Activated CD4-positive, alpha-beta T cell treated with anti-CD3 and anti-CD28 coated beads, Interleukin-2, amount 50 U/mL, for 4 hours (primary cell): ENCODE measurements at regions not wholly inside any gene's neighbourhood (a gene's known extent, or its start where the extent isn't known, plus 50 kb on each side); places are given as distances from the start of the nearest gene placed in this dataset.

Source experiments
- DNase-seq, 2 experiments: peaks; one replicate each; pipeline ENCODE4 v3.0.0-alpha.2; 2020

- no peak for DNase-seq
Measured at GRCh38 chr20:51121901-51122412, 99.0 kb upstream of the KCNG1 start.

DNA sequence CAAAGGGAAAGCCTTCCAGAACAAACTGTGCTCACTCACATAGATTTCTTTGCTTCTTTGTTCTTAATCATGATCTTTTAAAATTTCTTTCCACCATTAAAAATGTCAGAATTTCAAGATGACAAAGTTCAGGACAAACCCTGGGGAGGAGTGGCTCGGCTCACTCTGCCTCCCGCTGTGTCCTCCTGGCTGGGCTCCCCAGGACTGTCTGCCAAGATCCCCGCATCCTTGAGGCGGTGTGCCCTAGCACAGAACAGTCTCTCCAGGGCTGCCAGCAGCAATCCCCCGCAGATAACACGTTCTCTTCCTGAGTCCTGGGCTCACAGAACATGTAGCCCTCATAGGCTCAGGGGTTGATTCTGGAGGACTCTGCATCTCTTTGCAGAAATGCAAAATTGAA, 98.4 kb upstream of the KCNG1 start:
- DNase-seq = no peak

GRCh38 chr20:51120868-51121267, 98.0 kb upstream of the KCNG1 start:
- DNase-seq = no peak

- no peak for DNase-seq
Measured at GRCh38 chr20:51120438-51120837, 97.5 kb upstream of the KCNG1 start.

DNA sequence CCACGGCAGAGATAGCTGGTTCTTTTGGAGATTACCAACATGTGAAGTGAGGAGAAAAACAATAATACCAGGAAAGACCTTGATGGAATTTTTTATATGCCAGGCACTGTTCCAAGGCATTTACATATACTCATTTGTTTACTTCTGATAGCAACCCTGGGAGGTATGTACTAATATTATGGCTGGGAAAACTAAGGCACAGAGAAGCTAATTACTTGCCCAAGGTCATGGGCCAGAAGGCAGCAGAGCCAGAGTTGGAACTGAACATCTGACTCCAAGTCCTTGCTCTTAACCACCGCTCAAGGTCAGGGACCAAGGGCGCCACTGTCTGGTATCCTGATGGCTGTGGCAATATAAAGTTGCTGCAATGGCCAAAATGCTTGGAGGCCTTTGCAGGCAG, 97.0 kb upstream of the KCNG1 start:
- DNase-seq = no peak

- DNase-seq = no peak
Measured at GRCh38 chr20:51118985-51119527, 96.1 kb upstream of the KCNG1 start.

DNA sequence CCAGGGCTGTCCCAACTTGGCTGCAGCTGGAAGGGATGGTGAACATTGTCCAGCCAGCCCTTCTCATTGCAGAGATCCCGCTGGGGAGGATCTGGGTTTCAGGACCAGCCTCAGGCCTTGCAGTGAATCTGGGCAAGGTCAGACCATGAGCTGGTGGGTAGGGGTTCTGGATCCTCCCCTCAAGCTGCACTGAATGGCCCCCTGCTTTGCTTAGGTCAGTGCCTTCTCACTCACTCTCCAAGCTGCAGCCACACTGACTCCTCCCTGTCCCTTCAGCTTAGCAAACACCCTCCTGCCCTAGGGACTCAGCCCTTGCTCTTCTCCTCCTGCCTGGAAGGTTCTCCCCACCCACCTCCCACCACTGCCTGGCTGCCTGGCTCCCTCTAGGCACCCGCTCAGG, 95.3 kb upstream of the KCNG1 start:
- DNase-seq = no peak

- no peak for DNase-seq
Measured at GRCh38 chr20:51116765-51117686, 94.1 kb upstream of the KCNG1 start.

GRCh38 chr20:51111290-51111689, 88.4 kb upstream of the KCNG1 start:
- no peak for DNase-seq

DNA sequence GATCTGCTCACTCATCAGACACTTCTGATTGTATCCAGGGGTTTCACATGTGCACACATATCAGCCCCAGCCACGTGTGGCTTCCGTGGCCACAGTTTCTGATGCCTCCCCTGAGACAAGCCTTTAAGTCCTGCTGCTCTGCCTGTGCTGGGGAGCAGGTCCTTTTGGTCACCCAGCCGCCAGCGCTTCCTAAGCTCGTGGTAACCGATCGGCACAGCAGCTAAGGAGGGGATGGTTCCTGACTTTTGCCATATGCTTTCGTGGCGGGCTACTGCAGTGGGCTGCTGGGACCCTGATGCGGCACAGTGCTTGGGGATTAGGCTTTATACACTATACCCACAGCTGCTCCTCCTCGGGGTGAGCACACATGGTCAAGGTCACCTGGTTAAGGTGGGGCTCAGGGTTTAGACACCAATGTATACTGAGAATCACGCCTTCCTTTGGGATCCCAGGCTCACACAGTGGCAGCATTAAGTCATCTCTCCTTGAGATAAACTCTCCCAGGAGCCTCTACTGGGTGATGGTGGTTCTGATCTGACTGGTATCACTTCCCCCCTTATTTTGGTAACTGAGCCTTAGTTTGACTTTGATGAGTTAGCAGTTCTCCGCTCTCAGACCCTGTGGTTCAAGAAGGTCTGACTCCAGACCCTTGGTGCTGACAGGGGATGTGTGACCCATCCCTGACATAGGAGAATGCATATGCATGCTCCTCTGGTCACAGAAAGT, 85.9 kb upstream of the KCNG1 start:
- DNase-seq = no peak

DNA sequence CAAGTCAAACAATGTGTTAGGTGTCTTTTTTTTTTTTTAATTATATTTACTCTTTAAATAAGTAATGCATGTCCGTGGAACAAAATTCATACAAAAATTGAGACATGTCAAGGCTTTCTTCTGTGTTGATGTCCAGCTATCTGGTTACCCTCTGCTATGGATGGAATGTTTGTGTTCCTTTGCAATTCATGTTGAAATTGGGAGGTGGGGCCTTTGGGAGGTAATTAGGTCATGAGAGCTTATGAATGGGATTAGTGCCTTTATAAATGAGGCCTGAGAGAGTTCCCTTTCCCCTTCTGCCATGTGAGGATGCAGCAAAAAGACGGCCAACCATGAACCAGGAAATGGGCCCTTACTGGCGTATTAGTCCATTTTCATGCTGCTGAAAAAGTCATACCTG, 83.1 kb upstream of the KCNG1 start:
- no peak for DNase-seq

DNA sequence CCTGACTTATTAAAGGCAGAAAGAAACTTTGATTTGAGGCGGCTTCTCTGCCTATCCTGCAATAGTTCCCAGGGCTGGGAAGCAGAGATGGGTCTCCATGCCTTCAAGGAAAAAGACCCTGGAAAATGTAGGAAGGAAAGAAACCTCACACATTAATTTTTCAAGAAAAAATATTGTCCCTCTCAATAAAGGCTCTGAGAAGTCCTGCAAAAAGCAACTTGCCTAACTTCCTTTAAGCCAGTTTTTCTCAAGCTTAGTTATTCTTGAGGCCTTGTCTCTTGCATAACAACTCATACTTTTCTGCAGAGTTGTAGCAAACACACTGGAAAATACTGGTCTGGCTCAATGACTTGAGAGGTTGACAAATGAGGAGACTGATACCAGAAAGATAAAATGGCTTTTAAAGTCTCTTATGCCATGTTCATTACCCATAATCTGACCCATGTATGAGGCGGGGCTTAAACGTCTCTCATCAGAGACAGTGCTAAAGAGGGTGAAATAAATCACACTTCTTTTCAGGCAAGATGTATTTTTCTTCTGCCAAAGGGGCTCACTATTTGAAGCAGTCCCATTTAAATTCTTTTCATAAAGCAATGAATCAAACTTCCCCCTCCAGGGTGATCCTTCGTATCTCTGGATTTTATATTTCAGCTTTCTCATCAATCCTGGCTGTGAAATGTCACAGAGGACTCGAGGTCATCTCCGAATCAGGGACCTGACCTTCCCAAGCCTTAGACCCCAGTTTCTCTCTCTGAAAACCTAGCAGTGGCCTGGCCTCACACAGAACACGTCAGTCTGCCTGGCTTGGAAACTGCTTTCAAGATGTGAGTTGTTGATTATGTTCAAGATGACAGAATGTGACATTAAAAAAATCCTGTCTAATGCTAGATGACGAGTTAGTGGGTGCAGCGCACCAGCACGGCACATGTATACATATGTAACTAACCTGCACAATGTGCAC, 82.3 kb upstream of the KCNG1 start:
- no peak for DNase-seq

- DNase-seq = no peak
Measured at GRCh38 chr20:51100617-51101016, 77.7 kb upstream of the KCNG1 start.

- no peak for DNase-seq
Measured at GRCh38 chr20:51098284-51098810, 75.4 kb upstream of the KCNG1 start.

GRCh38 chr20:51097351-51098120, 74.6 kb upstream of the KCNG1 start:
- DNase-seq = no peak

DNA sequence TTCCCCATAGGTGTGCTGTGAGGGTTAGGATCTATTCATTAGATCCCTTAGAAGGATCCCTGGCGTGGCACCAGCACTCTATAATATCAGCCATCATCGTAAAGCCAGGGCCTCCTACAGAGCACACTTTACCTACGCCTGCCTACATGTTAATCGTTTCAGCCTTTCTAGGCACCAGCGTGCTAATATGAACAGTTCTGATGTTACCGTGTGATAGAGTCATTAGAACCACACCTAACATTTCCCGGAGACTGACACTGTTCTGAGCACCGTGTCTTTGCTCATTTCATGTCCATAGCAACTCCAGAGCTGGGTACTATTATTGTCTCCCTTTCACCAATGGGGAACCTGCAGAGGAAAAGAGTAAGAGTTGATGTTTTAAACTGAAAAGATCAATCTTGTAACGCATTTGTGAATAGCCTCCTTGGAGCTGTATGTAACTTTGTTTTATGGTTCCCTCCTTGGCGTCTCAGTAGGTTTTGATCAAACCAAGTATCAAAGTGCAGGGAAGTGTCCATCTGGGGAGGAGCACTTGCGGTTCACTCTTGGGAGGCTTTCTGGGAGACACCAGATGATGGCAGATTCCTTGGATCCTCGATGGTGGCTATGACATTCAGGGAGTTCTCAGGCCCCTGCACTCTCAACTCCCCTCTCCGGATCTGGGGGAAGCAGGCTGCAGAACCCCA, 73.8 kb upstream of the KCNG1 start:
- DNase-seq = no peak

DNA sequence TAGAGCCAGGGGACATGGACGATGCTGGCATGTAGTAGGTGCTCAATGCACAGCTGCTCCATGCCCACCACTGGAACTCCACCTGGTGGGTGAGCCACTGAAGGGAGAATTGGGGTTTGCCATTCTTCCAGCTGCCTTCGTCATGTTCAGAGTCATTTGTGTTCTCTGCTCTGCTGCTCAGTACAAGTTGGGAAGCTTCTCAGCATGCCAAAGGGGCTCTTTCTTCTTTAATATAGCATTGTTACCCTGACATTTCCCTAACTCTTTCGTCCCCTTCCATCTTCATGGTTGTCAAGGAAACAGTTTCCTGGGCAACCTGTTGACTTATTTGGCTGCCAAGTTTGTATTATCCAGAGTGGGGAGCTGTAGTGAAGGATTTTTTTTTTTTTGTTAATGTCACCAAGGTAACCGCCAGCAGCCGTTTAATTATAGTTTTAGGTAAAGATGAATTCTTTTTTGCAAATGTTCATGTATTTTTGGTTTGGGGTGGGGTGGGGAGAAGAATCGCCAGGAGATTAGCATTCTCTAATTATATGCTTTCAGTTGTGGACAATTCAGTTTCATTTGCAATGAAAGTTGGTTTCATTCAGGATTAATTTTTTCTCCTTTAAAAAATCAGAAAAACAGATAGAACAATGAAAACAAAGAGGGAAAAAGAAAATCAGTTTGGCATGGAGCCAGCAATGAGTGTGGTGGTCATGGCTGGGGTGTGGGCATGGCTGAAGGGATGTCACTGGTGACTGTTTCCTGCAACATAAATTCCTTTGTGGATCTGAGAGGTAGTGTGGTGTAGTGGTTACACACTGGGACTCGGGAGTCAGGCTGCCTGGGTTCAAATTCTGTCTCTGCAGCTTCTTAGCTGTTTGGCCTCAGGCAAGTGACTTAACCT, 73.0 kb upstream of the KCNG1 start:
- DNase-seq = no peak

GRCh38 chr20:51094221-51094620, 71.3 kb upstream of the KCNG1 start:
- no peak for DNase-seq

GRCh38 chr20:51093240-51093763, 70.4 kb upstream of the KCNG1 start:
- DNase-seq = no peak
